H9 (cell line): ENCODE measurements at regions not wholly inside any gene's neighbourhood (a gene's known extent, or its start where the extent isn't known, plus 50 kb on each side); places are given as distances from the start of the nearest gene placed in this dataset.

Experiments used
- DNase-seq: peaks from one replicate; pipeline ENCODE4 v3.0.0-alpha.2; 2017
- H2AFZ ChIP-seq: one replicate; pipeline ENCODE4 v1.6.1; 2013; ENCODE audit warnings: mild to moderate bottlenecking, low read length, control low read depth, moderate library complexity
- H2AK5ac ChIP-seq: 2 replicates; pipeline ENCODE4 v1.6.1; 2013; ENCODE audit warnings: low read length, control low read depth, mixed read lengths; ENCODE audit not compliant: insufficient read length
- H2BK120ac ChIP-seq: one replicate; pipeline ENCODE4 v1.6.1; 2013; ENCODE audit warnings: low read depth, mild to moderate bottlenecking, low read length, control low read depth, inconsistent platforms; ENCODE audit not compliant: poor library complexity, severe bottlenecking
- H2BK12ac ChIP-seq: 2 replicates; pipeline ENCODE4 v1.6.1; 2013; ENCODE audit warnings: low read length, control low read depth, mixed read lengths, low read depth; ENCODE audit not compliant: insufficient read length
- H2BK15ac ChIP-seq: 2 replicates; pipeline ENCODE4 v1.6.1; 2013; ENCODE audit warnings: low read depth, low read length, control low read depth
- H2BK20ac ChIP-seq: one replicate; pipeline ENCODE4 v1.6.1; 2013; ENCODE audit warnings: low read depth, mild to moderate bottlenecking, low read length, control low read depth, inconsistent platforms; ENCODE audit not compliant: poor library complexity, severe bottlenecking
- H2BK5ac ChIP-seq: 2 replicates; pipeline ENCODE4 v1.6.1; 2013; ENCODE audit warnings: low read length, control low read depth, mixed read lengths; ENCODE audit not compliant: insufficient read length
- H3K14ac ChIP-seq: 2 replicates; pipeline ENCODE4 v1.6.1; 2013; ENCODE audit warnings: low read length, control low read depth; ENCODE audit not compliant: insufficient read depth
- H3K18ac ChIP-seq: 2 replicates; pipeline ENCODE4 v1.6.1; 2013; ENCODE audit warnings: low read depth, mild to moderate bottlenecking, mixed read lengths, low read length, control low read depth; ENCODE audit not compliant: insufficient read length
- H3K23ac ChIP-seq: 2 replicates; pipeline ENCODE4 v1.6.1; 2013; ENCODE audit warnings: low read length, control low read depth, mixed read lengths, low read depth; ENCODE audit not compliant: insufficient read length
- H3K23me2 ChIP-seq: 2 replicates; pipeline ENCODE4 v1.6.1; 2013; ENCODE audit warnings: low read depth, mild to moderate bottlenecking, mixed read lengths, low read length, control low read depth; ENCODE audit not compliant: insufficient read length, poor library complexity, severe bottlenecking
- H3K27ac ChIP-seq: 2 replicates; pipeline ENCODE4 v1.5.1; 2013; ENCODE audit warnings: low read length, control low read depth, mixed read lengths, low read depth; ENCODE audit not compliant: insufficient read length
- H3K27me3 ChIP-seq: 2 replicates; pipeline ENCODE4 v1.6.1; 2013; ENCODE audit warnings: low read length, control low read depth, inconsistent platforms; ENCODE audit not compliant: insufficient read depth
- H3K4ac ChIP-seq: 2 replicates; pipeline ENCODE4 v1.6.1; 2013; ENCODE audit warnings: low read depth, mild to moderate bottlenecking, control low read depth, inconsistent platforms, low read length, moderate library complexity
- H3K4me1 ChIP-seq: 2 replicates; pipeline ENCODE4 v1.6.1; 2013; ENCODE audit warnings: low read length, control low read depth, inconsistent platforms; ENCODE audit not compliant: insufficient read depth
- H3K4me2 ChIP-seq: 2 replicates; pipeline ENCODE4 v1.6.1; 2013; ENCODE audit warnings: low read length, control low read depth, mixed read lengths; ENCODE audit not compliant: insufficient read length, insufficient read depth
- H3K56ac ChIP-seq: 2 replicates; pipeline ENCODE4 v1.6.1; 2013; ENCODE audit warnings: low read depth, mild to moderate bottlenecking, mixed read lengths, low read length, control low read depth; ENCODE audit not compliant: insufficient read length
- H3K79me1 ChIP-seq: 2 replicates; pipeline ENCODE4 v1.6.1; 2013; ENCODE audit warnings: low read depth, mild to moderate bottlenecking, moderate library complexity, low read length, control low read depth, inconsistent platforms; ENCODE audit not compliant: insufficient read depth, poor library complexity, severe bottlenecking
- H3K79me2 ChIP-seq: 2 replicates; pipeline ENCODE4 v1.6.1; 2013; ENCODE audit warnings: low read length, control low read depth, inconsistent platforms; ENCODE audit not compliant: insufficient read depth
- H3K9ac ChIP-seq: 2 replicates; pipeline ENCODE4 v1.6.1; 2013; ENCODE audit warnings: low read length, control low read depth, mixed read lengths; ENCODE audit not compliant: insufficient read length; ENCODE audit errors: extremely low read depth
- H3K9me3 ChIP-seq: one replicate; pipeline ENCODE4 v1.6.1; 2013; ENCODE audit warnings: low read depth, low read length, inconsistent platforms; ENCODE audit not compliant: control insufficient read depth
- H3T11ph ChIP-seq: one replicate; pipeline ENCODE4 v1.6.1; 2013; ENCODE audit warnings: mild to moderate bottlenecking, low read length, control low read depth, inconsistent platforms
- H4K20me1 ChIP-seq: one replicate; pipeline ENCODE4 v1.6.1; 2013; ENCODE audit not compliant: control insufficient read depth, insufficient read length, insufficient read depth
- H4K5ac ChIP-seq: 2 replicates; pipeline ENCODE4 v1.6.1; 2013; ENCODE audit warnings: low read depth, mild to moderate bottlenecking, mixed read lengths, low read length, control low read depth; ENCODE audit not compliant: insufficient read length
- H4K8ac ChIP-seq: replicated peaks from 2 replicates; pipeline ENCODE4 v1.6.1; 2013; ENCODE audit warnings: low read length, control low read depth, mixed read lengths, low read depth; ENCODE audit not compliant: insufficient read length
- H4K91ac ChIP-seq: 2 replicates; pipeline ENCODE4 v1.6.1; 2013; ENCODE audit warnings: low read depth, mild to moderate bottlenecking, moderate library complexity, mixed read lengths, low read length, control low read depth; ENCODE audit not compliant: insufficient read length
- H3K27ac Mint-ChIP-seq, 3 experiments: 2 replicates in 2 of 3; 3 replicates in 1 of 3; pipeline ENCODE4 v1.8.0; 2020 to 2021; ENCODE audit warnings: mixed read lengths in 3 of 3, mild to moderate bottlenecking in 1 of 3, moderate library complexity in 1 of 3
- H3K27me3 Mint-ChIP-seq: 2 replicates; pipeline ENCODE4 v1.8.0; 2021; ENCODE audit warnings: low read depth, mild to moderate bottlenecking, moderate library complexity, mixed read lengths
- H3K36me3 Mint-ChIP-seq, 3 experiments: 2 replicates in 2 of 3; 3 replicates in 1 of 3; pipeline ENCODE4 v1.8.0; 2020 to 2021; ENCODE audit warnings: low read depth in 3 of 3, mixed read lengths in 3 of 3; ENCODE audit not compliant: insufficient read depth in 1 of 3
- H3K4me1 Mint-ChIP-seq, 2 experiments: 2 replicates each; pipeline ENCODE4 v1.8.0; 2020; ENCODE audit warnings: mixed read lengths in 2 of 2
- H3K4me3 Mint-ChIP-seq, 2 experiments: 2 replicates in 1 of 2; 3 replicates in 1 of 2; pipeline ENCODE4 v1.8.0; 2020 to 2021; ENCODE audit warnings: mild to moderate bottlenecking in 2 of 2, mixed read lengths in 2 of 2, moderate library complexity in 1 of 2
- H3K9me3 Mint-ChIP-seq, 2 experiments: 2 replicates in 1 of 2; 3 replicates in 1 of 2; pipeline ENCODE4 v1.8.0; 2020; ENCODE audit warnings: mild to moderate bottlenecking in 2 of 2, mixed read lengths in 2 of 2, moderate library complexity in 1 of 2
- WGBS: extraction: QIAGEN DNeasy Blood & Tissue Kit; methylation state at CpG from one replicate; pipeline ENCODE4 v1.1.7; 2013; ENCODE audit warnings: missing lambda C conversion rate, low lambda C conversion rate, mixed read lengths; ENCODE audit not compliant: insufficient read length; ENCODE audit errors: extremely low coverage; 5-methylcytosine and 5-hydroxymethylcytosine counted together
- TF ChIP-seq, protein P1 (sequence below): fragments of 200-600 bp; sonication (generic); conservative IDR thresholded peaks from 3 replicates; pipeline ENCODE4 v1.8.0; 2021; ENCODE audit warnings: antibody characterized with exemption, mild to moderate bottlenecking

- Histone ChIP-seq H3K23me2 (no peaks in the 10 kb centered on the region), H4K91ac (no peak overlapping the region), H3K9ac (no peak overlapping the region), H2BK12ac (no peak overlapping the region), H3K4me2 (no peak overlapping the region), H3K9me3 (no peaks in the 10 kb centered on the region), H3K4me1 (no peaks in the 10 kb centered on the region; the same call in 1 of the 2 replicates), H2AK5ac (no peak overlapping the region), H3T11ph (no peak overlapping the region), H2AFZ (no peak overlapping the region), H2BK5ac (no peak overlapping the region), H4K5ac (no peak overlapping the region), H3K27ac (no peak overlapping the region), H4K20me1 (no peaks in the 10 kb centered on the region), H2BK120ac (no peak overlapping the region), H3K18ac (no peak overlapping the region), H3K56ac (no peak overlapping the region), H3K27me3 (no peaks in the 10 kb centered on the region), H2BK20ac (no peak overlapping the region), H4K8ac (no peak overlapping the region), H3K23ac (no peak overlapping the region), H3K79me1 (no peaks in the 10 kb centered on the region), H2BK15ac (no peak overlapping the region), H3K14ac (no peak overlapping the region), H3K4ac (no peak overlapping the region), H3K79me2 (no peaks in the 10 kb centered on the region)
- no peak for DNase-seq
- Mint-ChIP-seq H3K4me1 (peaks cover 12 to 19% of the 10 kb centered on the region in 2 experiments), H3K9me3 (no peaks in the 10 kb centered on the region; a peak in 1 of 5 replicates), H3K27me3 (no peaks in the 10 kb centered on the region), H3K36me3 (no peaks in the 10 kb centered on the region), H3K27ac (no peak overlapping the region), H3K4me3 (no peak overlapping the region)
- TF ChIP-seq, protein P1, sequence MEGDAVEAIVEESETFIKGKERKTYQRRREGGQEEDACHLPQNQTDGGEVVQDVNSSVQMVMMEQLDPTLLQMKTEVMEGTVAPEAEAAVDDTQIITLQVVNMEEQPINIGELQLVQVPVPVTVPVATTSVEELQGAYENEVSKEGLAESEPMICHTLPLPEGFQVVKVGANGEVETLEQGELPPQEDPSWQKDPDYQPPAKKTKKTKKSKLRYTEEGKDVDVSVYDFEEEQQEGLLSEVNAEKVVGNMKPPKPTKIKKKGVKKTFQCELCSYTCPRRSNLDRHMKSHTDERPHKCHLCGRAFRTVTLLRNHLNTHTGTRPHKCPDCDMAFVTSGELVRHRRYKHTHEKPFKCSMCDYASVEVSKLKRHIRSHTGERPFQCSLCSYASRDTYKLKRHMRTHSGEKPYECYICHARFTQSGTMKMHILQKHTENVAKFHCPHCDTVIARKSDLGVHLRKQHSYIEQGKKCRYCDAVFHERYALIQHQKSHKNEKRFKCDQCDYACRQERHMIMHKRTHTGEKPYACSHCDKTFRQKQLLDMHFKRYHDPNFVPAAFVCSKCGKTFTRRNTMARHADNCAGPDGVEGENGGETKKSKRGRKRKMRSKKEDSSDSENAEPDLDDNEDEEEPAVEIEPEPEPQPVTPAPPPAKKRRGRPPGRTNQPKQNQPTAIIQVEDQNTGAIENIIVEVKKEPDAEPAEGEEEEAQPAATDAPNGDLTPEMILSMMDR, result no peak
- no CpG with 5 or more reads among the region's 5 CpGs for WGBS
These were observed 455.1 kb downstream of the ARHGEF28 start for GRCh38 chr5:74081126-74081525.
